ENCODE measurements at regions not wholly inside any gene's neighbourhood (a gene's known extent, or its start where the extent isn't known, plus 50 kb on each side); places are given as distances from the start of the nearest gene placed in this dataset.

- H3K4me1 ChIP-seq: no peaks in the 10 kb centered on the region
- intact Hi-C loops (cut with DNase I; ENCODE audit: low total_unique reads): no loop called here
- no peaks in the 10 kb centered on the region for H3K9me3 ChIP-seq
- TF ChIP-seq POLR2A (IDR thresholded peaks at IDR 0.05): no peak
- TF ChIP-seq, protein P1, sequence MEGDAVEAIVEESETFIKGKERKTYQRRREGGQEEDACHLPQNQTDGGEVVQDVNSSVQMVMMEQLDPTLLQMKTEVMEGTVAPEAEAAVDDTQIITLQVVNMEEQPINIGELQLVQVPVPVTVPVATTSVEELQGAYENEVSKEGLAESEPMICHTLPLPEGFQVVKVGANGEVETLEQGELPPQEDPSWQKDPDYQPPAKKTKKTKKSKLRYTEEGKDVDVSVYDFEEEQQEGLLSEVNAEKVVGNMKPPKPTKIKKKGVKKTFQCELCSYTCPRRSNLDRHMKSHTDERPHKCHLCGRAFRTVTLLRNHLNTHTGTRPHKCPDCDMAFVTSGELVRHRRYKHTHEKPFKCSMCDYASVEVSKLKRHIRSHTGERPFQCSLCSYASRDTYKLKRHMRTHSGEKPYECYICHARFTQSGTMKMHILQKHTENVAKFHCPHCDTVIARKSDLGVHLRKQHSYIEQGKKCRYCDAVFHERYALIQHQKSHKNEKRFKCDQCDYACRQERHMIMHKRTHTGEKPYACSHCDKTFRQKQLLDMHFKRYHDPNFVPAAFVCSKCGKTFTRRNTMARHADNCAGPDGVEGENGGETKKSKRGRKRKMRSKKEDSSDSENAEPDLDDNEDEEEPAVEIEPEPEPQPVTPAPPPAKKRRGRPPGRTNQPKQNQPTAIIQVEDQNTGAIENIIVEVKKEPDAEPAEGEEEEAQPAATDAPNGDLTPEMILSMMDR (IDR thresholded peaks at IDR 0.05): no peak
- no peak overlapping the region for H3K27ac ChIP-seq
- no peaks in the 10 kb centered on the region for H3K36me3 ChIP-seq
- H3K27me3 ChIP-seq: no peaks in the 10 kb centered on the region
- no peak overlapping the region for H3K4me3 ChIP-seq
- no peak for DNase-seq
Measured at GRCh38 chr4:115927382-115927781, 814.0 kb upstream of the NDST4 start.

DNA sequence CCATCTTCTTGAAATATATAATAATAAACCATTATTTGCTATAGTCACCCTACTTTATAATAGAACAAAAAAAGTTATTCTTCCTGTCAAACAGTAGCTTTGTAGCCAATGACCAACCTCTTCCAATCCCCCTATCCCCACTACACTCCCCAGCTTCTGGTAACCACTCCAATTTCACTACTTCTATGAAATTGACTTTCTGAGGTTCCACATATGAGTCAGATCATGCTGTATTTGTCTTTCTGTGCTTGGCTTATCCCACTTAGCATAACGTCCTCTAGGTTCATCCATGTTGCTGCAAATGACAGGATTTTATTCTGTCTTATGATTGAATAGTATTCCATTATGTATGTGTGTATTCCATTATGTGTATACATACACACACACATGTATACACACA lies 809.7 kb upstream of the NDST4 start:
- no peaks in the 10 kb centered on the region for H3K4me1 ChIP-seq
- no peaks in the 10 kb centered on the region for H3K27me3 ChIP-seq
- intact Hi-C loops (cut with DNase I; ENCODE audit: low total_unique reads): no loop called here
- no peak for TF ChIP-seq POLR2A (IDR thresholded peaks at IDR 0.05)
- TF ChIP-seq, protein P1 (IDR thresholded peaks at IDR 0.05): no peak
- H3K9me3 ChIP-seq: no peaks in the 10 kb centered on the region
- H3K36me3 ChIP-seq: no peaks in the 10 kb centered on the region
- no peak overlapping the region for H3K27ac ChIP-seq
- no peak overlapping the region for H3K4me3 ChIP-seq
- no peak for DNase-seq

- no peak overlapping the region for H3K4me3 ChIP-seq
- no peak for DNase-seq
- H3K27me3 ChIP-seq: no peaks in the 10 kb centered on the region
- H3K36me3 ChIP-seq: no peaks in the 10 kb centered on the region
- intact Hi-C loops (cut with DNase I; ENCODE audit: low total_unique reads): no loop called here
- TF ChIP-seq POLR2A (IDR thresholded peaks at IDR 0.05): no peak
- TF ChIP-seq, protein P1 (IDR thresholded peaks at IDR 0.05): no peak
- H3K27ac ChIP-seq: no peak overlapping the region
- no peaks in the 10 kb centered on the region for H3K4me1 ChIP-seq
- no peaks in the 10 kb centered on the region for H3K9me3 ChIP-seq
Measured at GRCh38 chr4:115920637-115921036, 807.2 kb upstream of the NDST4 start.

- no peak for TF ChIP-seq POLR2A (IDR thresholded peaks at IDR 0.05)
- TF ChIP-seq, protein P1 (IDR thresholded peaks at IDR 0.05): no peak
- H3K9me3 ChIP-seq: no peaks in the 10 kb centered on the region
- H3K27me3 ChIP-seq: no peaks in the 10 kb centered on the region
- H3K36me3 ChIP-seq: no peaks in the 10 kb centered on the region
- H3K4me3 ChIP-seq: no peak overlapping the region
- no peak overlapping the region for H3K27ac ChIP-seq
- no peak for DNase-seq
- H3K4me1 ChIP-seq: no peaks in the 10 kb centered on the region
- intact Hi-C loops (cut with DNase I; ENCODE audit: low total_unique reads): no loop called here
Measured at GRCh38 chr4:115918149-115918548, 804.7 kb upstream of the NDST4 start.

DNA sequence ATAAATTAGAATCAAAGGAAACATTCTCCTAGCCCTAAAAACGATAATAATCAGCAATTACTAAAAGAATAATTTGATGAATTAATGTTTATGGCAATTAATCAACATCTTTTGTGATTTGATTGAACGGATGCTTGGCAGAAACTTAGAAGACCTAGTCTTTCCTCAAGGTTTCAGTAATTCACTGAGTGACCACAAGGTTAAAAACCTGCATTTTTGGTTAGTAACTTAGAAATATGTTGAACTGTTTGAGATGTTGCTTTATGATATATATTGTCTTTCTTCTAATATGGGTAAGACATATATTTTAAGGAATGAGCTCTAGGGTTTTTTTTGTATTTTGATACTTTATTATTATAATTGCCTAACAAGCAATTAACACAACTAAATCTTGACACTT lies 793.0 kb upstream of the NDST4 start:
- no peaks in the 10 kb centered on the region for H3K9me3 ChIP-seq
- H3K36me3 ChIP-seq: no peaks in the 10 kb centered on the region
- no peaks in the 10 kb centered on the region for H3K4me1 ChIP-seq
- DNase-seq: no peak
- intact Hi-C loops (cut with DNase I; ENCODE audit: low total_unique reads): no loop called here
- TF ChIP-seq POLR2A (IDR thresholded peaks at IDR 0.05): no peak
- TF ChIP-seq, protein P1 (IDR thresholded peaks at IDR 0.05): no peak
- H3K27ac ChIP-seq: no peak overlapping the region
- no peak overlapping the region for H3K4me3 ChIP-seq
- no peaks in the 10 kb centered on the region for H3K27me3 ChIP-seq
